GM12892 (cell line): ENCODE measurements at regions not wholly inside any gene's neighbourhood (a gene's known extent, or its start where the extent isn't known, plus 50 kb on each side); places are given as distances from the start of the nearest gene placed in this dataset.

ENCODE experiments used
- DNase-seq: peaks from one replicate; pipeline ENCODE4 v3.0.0; 2011; ENCODE audit not compliant: insufficient read length
- FAIRE-seq: peaks from 2 replicates; lab custom pipeline; 2011; peaks lifted over from hg19 to GRCh38; lab: Jason Lieb, UNC
- POLR2A ChIP-seq: IDR thresholded peaks from 2 replicates; pipeline ENCODE4 v1.6.1; 2011; ENCODE audit warnings: low read depth, low read length, control low read depth
- POLR2AphosphoS5 ChIP-seq: IDR thresholded peaks from 2 replicates; pipeline ENCODE4 v1.6.1; 2011; ENCODE audit warnings: low read depth, low read length, control low read depth
- TAF1 ChIP-seq: IDR thresholded peaks from 2 replicates; pipeline ENCODE4 v1.6.1; 2011; ENCODE audit warnings: low read depth, mild to moderate bottlenecking, control low read depth, low read length, borderline replicate concordance

DNA sequence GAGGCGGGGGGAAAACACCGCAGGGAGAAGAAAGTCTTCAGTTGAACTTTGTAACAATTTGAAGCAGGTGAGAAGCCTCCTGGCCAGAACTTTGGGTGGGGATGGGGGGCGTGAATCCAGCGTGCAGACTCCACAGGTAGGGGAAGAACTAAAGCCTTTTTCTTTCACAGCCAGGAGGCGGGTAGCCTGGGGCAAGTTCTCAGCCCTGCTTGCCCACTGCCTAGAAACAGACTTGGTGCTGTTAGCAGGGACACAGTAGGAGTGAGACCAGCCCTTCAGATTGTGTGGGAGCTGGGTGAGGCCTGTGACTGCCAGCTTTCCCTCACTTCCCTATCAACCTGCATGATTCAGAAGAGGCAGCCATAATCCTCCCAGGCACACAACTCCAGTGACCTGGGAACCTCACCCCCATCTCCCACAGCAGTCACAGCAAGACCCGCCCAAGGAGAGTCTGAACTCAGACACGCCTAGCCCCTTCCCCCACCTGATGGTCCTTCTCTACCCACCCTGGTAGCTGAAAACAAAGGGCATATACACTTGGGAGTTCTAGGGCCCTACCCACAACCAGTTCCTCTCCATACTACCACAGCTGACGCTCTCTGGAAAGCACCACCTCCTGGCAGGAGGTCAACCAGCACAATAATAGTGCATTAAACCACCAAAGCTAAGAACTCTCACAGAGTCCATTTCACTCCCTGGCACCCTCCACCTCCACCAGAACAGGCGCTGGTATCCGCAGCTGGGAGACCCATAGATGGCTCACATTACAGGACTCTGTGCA is 83.5 kb upstream of the CDC42BPA start:
- DNase-seq (no peak), FAIRE-seq (no peak)
- no peak for TF ChIP-seq TAF1
- no peak for TF ChIP-seq POLR2A
- no peak for TF ChIP-seq POLR2AphosphoS5

DNA sequence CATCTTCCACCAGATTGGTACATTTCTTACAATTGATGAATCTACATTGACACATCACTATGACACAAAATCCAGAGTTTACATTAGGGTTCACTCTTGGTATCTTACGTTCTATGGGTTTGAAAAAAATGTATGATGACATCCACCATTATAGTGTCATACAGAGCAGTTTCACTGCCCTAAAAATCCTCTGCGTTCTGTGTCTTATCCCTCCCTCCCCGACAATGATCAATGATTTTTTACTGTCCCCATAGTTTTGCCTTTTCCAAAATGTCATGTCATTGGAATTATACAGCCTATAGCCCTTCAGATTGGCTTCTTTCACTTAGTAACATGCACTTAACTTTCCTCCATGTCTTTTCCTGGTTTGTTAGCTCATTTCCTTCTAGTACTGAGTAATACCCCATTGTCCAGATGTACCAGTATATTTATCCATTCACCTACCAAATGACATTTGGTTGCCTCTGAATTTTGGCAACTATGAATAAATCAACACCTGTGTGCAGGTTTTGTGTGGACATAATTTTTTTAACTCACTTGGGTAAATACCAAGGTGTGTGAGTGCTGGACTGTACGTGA is 80.9 kb upstream of the CDC42BPA start:
- FAIRE-seq (no peak), DNase-seq (no peak)
- TF ChIP-seq POLR2AphosphoS5 (no peak), POLR2A (no peak)

DNA sequence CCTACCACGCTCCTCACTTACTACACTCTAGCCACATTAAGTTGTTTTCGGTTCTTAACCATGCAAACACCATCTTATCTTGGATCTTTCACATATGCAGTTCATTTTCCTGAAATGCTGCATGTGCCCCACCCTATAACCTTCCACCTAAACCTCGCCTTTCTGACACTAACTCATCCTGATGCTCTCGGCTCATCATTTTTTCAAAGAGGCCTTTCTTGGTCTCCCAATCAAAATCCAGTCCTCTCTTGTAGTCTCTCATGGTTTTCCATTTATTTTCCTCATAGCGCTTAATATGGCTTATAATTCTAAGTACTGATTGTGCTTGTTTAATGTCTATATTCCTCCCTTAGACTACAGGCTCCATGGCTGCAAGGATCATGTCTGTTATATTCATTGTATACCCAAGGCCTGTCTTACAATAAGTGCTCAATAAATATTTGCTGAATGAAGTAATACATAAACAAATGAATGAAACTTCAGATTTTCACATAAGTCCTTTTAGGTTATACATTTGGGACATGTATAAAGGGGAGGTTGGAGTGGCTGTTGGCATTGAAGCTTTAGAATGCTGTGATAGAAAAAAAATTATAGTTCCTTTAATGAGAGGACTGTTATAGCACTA is 79.2 kb upstream of the CDC42BPA start:
- no peak for DNase-seq
- no peak for TF ChIP-seq POLR2AphosphoS5
- no peak for TF ChIP-seq POLR2A
- no peak for TF ChIP-seq TAF1
- FAIRE-seq, result no peak

DNA sequence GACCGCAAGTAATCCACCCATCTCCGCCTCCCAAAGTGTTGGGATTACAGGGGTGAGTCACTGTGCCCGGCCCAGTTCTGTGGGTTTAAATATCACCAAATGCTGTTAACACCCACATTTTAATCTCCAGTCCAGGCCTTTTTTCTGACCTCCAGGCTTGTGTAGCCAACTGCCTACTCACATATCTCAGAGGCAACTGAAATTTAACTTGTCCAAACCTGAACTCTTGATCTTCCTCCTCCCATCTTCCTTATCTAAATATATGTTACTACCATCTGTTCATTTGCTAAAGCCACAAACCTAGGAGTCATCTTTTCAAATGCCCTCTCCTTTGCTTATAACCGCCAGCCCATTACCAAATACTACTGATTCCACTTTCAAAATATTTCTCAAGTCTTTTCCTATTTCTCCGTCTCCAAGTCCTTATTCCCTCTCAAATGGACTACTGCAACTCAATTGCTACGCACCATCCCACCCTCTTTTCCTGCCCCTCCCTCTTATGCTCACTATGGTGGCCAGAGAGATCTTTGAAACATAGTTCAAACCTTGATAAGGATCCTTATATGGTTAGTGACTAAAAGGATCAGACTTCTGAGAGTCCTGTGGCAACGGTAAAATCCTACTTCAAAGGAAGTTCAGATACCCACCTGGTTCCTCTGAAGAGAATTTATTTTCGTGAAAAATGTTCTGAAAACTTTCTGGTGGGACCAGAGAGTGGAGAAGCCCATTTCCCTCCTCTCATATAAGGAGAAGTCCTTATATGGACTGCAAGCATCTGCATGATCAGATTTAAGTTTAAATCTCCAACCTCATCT is 78.5 kb upstream of the CDC42BPA start:
- no peak for FAIRE-seq
- TF ChIP-seq POLR2A, result no peak
- no peak for DNase-seq

- no peak for TF ChIP-seq TAF1
- no peak for TF ChIP-seq POLR2A
- no peak for TF ChIP-seq POLR2AphosphoS5
- no peak for DNase-seq
- no peak for FAIRE-seq
These were observed 77.2 kb upstream of the CDC42BPA start for GRCh38 chr1:227395426-227396028.

DNA sequence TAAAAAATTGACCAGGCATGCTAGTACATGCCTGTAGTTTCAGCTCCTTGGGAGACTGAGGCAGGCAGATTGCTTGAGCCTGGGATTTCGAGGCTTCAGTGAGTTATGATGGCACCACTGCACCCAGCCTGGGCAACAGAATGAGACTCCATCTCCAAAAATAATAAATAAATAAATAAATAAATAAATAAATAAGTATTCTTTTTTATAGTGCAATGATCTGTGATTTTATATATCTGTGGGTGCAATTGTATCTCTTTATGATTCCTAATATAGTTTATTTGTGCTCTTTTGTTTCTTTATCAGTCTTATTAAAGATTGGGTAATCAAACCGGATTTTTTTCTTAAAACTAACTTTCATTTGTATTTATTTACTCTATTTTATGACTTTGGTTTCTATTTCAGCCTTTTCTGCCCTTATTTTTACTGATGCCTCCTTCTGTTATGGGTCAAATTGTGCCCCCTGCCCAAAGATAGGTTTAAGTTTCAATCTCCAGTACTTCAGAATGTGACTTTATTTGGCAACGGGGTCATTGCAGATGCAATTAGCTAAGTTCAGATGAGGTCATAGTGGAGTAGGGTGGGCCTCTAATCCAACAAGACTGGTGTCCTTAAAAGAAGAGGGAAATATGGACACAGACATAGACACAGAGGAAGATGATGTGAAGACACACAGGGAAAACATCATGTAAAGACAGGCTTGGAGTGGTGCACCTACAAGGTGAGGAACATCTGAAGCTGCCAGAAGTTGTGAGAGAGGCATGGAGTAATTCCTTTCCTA is 74.9 kb upstream of the CDC42BPA start:
- no peak for FAIRE-seq
- no peak for TF ChIP-seq POLR2A

GRCh38 chr1:227391879-227392278 is 73.6 kb upstream of the CDC42BPA start:
- FAIRE-seq (no peak), DNase-seq (no peak)
- TF ChIP-seq POLR2A, result no peak
- TF ChIP-seq TAF1, result no peak
- TF ChIP-seq POLR2AphosphoS5, result no peak

More for the DNA sequence above, 74.9 kb upstream of the CDC42BPA start:
- no peak for DNase-seq

DNA sequence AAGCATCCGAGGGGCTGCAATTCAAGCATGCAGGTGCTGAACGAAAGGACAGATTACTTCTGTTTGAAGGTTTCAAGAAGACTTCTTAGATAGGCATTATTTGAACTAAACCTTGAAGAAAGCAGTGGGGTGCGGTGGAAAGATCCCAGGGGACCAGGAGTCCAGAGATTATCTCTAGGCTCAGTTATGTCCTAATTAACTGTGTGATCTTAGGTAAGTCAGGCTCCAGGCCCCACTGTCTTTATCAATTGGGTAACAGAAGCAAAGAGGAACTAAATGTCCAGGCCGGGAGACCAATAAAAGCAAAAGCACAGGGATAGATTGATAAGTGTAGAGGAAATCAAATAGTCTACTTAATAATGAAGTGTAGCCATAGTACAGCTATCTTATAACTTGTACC is 72.9 kb upstream of the CDC42BPA start:
- DNase-seq, result no peak
- no peak for FAIRE-seq
- TF ChIP-seq TAF1 (no peak), POLR2AphosphoS5 (no peak), POLR2A (no peak)

DNA sequence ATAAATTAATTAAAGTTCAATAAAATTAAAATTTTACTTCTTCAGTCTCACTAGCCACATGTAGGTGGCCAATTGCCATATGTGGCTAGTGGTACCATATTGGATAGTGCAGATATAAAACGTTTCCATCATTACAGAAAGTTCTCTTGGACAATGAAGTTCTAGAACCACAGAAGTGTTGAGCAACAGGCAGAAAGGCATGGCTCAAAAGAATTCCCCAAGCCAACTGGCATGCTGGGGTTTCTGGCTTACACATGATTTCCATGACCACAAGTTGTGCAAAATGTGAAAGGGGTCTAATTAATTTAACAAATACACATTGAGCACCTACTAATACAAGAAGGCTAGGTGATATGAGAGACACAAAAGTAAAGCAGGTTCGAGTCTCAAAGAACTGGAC is 72.2 kb upstream of the CDC42BPA start:
- no peak for DNase-seq
- TF ChIP-seq POLR2A (no peak), POLR2AphosphoS5 (no peak)
- FAIRE-seq, result no peak

GRCh38 chr1:227388214-227389168 is 70.2 kb upstream of the CDC42BPA start:
- TF ChIP-seq TAF1 (no peak), POLR2AphosphoS5 (no peak), POLR2A (no peak)

More at GRCh38 chr1:227388214-227389168, 70.2 kb upstream of the CDC42BPA start:
- DNase-seq (no peak), FAIRE-seq (no peak)
